ENCODE measurements at regions not wholly inside any gene's neighbourhood (a gene's known extent, or its start where the extent isn't known, plus 50 kb on each side); places are given as distances from the start of the nearest gene placed in this dataset.

DNA sequence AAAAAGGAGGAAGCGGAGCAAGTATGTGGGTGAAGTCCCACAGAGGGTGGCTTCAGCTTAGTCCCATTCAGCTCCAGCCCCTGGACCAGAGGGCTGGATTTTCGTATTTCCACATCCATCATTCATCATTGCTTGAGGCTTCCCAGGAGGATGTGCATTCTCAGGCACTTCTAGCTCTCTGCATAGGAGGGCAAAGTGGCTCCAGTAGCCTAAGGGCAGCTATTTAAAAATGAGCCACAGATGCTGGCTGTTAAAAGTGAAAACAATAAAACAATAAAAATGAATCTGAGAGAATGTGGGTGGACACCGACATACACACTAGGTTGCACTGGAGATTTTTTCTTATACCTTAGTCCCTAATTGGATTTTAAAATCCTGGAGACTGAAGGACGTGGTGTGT lies 629.2 kb upstream of the ZNF385D start (continued):
- TF ChIP-seq, protein P1, sequence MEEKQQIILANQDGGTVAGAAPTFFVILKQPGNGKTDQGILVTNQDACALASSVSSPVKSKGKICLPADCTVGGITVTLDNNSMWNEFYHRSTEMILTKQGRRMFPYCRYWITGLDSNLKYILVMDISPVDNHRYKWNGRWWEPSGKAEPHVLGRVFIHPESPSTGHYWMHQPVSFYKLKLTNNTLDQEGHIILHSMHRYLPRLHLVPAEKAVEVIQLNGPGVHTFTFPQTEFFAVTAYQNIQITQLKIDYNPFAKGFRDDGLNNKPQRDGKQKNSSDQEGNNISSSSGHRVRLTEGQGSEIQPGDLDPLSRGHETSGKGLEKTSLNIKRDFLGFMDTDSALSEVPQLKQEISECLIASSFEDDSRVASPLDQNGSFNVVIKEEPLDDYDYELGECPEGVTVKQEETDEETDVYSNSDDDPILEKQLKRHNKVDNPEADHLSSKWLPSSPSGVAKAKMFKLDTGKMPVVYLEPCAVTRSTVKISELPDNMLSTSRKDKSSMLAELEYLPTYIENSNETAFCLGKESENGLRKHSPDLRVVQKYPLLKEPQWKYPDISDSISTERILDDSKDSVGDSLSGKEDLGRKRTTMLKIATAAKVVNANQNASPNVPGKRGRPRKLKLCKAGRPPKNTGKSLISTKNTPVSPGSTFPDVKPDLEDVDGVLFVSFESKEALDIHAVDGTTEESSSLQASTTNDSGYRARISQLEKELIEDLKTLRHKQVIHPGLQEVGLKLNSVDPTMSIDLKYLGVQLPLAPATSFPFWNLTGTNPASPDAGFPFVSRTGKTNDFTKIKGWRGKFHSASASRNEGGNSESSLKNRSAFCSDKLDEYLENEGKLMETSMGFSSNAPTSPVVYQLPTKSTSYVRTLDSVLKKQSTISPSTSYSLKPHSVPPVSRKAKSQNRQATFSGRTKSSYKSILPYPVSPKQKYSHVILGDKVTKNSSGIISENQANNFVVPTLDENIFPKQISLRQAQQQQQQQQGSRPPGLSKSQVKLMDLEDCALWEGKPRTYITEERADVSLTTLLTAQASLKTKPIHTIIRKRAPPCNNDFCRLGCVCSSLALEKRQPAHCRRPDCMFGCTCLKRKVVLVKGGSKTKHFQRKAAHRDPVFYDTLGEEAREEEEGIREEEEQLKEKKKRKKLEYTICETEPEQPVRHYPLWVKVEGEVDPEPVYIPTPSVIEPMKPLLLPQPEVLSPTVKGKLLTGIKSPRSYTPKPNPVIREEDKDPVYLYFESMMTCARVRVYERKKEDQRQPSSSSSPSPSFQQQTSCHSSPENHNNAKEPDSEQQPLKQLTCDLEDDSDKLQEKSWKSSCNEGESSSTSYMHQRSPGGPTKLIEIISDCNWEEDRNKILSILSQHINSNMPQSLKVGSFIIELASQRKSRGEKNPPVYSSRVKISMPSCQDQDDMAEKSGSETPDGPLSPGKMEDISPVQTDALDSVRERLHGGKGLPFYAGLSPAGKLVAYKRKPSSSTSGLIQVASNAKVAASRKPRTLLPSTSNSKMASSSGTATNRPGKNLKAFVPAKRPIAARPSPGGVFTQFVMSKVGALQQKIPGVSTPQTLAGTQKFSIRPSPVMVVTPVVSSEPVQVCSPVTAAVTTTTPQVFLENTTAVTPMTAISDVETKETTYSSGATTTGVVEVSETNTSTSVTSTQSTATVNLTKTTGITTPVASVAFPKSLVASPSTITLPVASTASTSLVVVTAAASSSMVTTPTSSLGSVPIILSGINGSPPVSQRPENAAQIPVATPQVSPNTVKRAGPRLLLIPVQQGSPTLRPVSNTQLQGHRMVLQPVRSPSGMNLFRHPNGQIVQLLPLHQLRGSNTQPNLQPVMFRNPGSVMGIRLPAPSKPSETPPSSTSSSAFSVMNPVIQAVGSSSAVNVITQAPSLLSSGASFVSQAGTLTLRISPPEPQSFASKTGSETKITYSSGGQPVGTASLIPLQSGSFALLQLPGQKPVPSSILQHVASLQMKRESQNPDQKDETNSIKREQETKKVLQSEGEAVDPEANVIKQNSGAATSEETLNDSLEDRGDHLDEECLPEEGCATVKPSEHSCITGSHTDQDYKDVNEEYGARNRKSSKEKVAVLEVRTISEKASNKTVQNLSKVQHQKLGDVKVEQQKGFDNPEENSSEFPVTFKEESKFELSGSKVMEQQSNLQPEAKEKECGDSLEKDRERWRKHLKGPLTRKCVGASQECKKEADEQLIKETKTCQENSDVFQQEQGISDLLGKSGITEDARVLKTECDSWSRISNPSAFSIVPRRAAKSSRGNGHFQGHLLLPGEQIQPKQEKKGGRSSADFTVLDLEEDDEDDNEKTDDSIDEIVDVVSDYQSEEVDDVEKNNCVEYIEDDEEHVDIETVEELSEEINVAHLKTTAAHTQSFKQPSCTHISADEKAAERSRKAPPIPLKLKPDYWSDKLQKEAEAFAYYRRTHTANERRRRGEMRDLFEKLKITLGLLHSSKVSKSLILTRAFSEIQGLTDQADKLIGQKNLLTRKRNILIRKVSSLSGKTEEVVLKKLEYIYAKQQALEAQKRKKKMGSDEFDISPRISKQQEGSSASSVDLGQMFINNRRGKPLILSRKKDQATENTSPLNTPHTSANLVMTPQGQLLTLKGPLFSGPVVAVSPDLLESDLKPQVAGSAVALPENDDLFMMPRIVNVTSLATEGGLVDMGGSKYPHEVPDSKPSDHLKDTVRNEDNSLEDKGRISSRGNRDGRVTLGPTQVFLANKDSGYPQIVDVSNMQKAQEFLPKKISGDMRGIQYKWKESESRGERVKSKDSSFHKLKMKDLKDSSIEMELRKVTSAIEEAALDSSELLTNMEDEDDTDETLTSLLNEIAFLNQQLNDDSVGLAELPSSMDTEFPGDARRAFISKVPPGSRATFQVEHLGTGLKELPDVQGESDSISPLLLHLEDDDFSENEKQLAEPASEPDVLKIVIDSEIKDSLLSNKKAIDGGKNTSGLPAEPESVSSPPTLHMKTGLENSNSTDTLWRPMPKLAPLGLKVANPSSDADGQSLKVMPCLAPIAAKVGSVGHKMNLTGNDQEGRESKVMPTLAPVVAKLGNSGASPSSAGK (IDR thresholded peaks at IDR 0.05): no peak
- no peak for TF ChIP-seq GTF2A2 (tag; IDR thresholded peaks at IDR 0.05)
- TF ChIP-seq EP400 (IDR thresholded peaks at IDR 0.05): no peak
